ENCODE measurements at regions not wholly inside any gene's neighbourhood (a gene's known extent, or its start where the extent isn't known, plus 50 kb on each side); places are given as distances from the start of the nearest gene placed in this dataset.

GRCh38 chr2:149662556-149662955, 75.0 kb upstream of the MMADHC start:
- TF ChIP-seq CTCF (IDR thresholded peaks at IDR 0.05; ENCODE audit: insufficient read depth, low read depth, low read length) = no peak
- DNase-seq (ENCODE audit: low read depth) = no peak
- no peak overlapping the region for H3K4me3 ChIP-seq (ENCODE audit: low read depth, low read length)

GRCh38 chr2:149661844-149662243, 74.3 kb upstream of the MMADHC start:
- no peak for TF ChIP-seq CTCF (IDR thresholded peaks at IDR 0.05; ENCODE audit: insufficient read depth, low read depth, low read length)
- DNase-seq (ENCODE audit: low read depth) = peak; percentile 81
- no peak overlapping the region for H3K4me3 ChIP-seq (ENCODE audit: low read depth, low read length)

- H3K4me3 ChIP-seq (ENCODE audit: low read depth, low read length) = no peak overlapping the region
- TF ChIP-seq CTCF (IDR thresholded peaks at IDR 0.05; ENCODE audit: insufficient read depth, low read depth, low read length) = no peak
- no peak for DNase-seq (ENCODE audit: low read depth)
Observed at GRCh38 chr2:149658553-149658952, 71.0 kb upstream of the MMADHC start.

DNA sequence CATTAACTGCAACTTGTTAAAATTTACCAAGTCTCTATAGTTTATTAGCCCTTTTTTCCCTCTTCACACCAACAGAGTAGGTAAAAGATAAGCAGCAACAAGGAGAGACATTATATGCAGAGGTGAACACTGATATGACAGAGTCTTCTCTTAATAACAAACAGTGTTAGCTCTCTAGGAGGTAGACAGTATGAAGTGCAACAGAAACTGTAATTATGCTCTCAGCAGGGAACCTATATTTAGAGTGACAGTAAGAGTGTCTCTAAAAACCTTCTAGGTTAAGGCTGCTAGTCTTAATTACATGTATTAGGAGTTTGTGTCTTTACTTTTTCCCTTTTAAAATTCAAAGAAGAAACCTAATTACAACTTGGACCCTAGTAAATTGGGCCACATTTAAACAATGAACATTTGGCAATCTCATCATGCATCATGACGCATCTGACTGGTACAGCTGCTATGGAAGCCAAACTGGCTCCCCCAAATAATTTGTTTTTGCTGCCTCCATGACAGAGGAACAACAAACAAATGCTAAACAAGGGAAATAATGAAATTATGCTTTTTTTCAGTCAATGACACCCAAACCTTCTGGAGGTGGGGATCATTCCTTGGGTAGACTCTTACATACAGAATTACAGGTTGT, 69.9 kb upstream of the MMADHC start:
- no peak for DNase-seq (ENCODE audit: low read depth)
- no peak for TF ChIP-seq CTCF (IDR thresholded peaks at IDR 0.05; ENCODE audit: insufficient read depth, low read depth, low read length)
- no peak overlapping the region for H3K4me3 ChIP-seq (ENCODE audit: low read depth, low read length)

DNA sequence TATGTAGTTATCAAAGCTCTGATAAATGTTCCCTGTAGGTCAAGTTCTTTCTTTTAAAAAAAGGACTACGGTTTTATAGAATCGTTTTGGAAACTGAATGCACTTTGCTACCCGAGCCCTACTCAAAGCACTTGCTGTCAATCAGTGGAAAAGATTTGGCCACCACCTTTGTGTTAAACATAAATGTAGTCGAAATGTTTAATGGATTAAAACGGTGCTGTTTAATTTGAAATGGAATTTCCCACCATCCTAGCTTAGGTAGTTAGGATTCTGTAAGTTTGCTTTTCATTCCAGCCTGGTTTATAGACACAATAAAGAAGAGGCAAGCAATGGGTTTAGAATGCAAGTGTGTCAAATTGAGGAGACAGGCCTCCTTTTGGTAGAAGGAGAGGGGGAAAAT, 69.4 kb upstream of the MMADHC start:
- no peak for TF ChIP-seq CTCF (IDR thresholded peaks at IDR 0.05; ENCODE audit: insufficient read depth, low read depth, low read length)
- no peak overlapping the region for H3K4me3 ChIP-seq (ENCODE audit: low read depth, low read length)

GRCh38 chr2:149653831-149654445, 66.4 kb upstream of the MMADHC start:
- TF ChIP-seq CTCF (IDR thresholded peaks at IDR 0.05; ENCODE audit: insufficient read depth, low read depth, low read length) = no peak
- DNase-seq (ENCODE audit: low read depth) = no peak
- H3K4me3 ChIP-seq (ENCODE audit: low read depth, low read length) = no peak overlapping the region

More for the DNA sequence above, 69.4 kb upstream of the MMADHC start:
- DNase-seq (ENCODE audit: low read depth) = no peak

DNA sequence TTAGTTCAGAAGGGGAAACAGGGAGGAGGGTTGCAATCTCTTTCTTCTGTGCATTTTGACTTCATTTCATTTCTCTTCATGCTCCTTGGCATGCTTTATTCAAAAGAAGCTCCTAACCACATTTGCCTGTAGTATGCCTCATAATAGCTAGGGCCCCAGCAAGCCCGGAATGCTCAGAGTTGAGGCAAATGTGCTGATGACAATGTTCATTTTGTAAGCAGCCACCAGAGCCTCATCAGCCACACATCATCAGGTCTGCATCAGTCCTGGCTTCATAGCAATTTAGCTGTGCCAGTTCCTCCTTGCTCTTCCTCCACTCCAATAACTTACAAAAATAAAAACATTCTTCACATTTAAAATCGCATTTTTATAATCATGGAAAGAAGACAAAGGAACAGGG, 65.4 kb upstream of the MMADHC start:
- no peak for TF ChIP-seq CTCF (IDR thresholded peaks at IDR 0.05; ENCODE audit: insufficient read depth, low read depth, low read length)
- no peak overlapping the region for H3K4me3 ChIP-seq (ENCODE audit: low read depth, low read length)
- DNase-seq (ENCODE audit: low read depth) = no peak
